ENCODE measurements at regions not wholly inside any gene's neighbourhood (a gene's known extent, or its start where the extent isn't known, plus 50 kb on each side); places are given as distances from the start of the nearest gene placed in this dataset.

- no peak for ATAC-seq
- Mint-ChIP-seq H3K27me3 (ENCODE audit: low read depth) (no peaks in the 10 kb centered on the region), H3K4me3 (no peak overlapping the region), H3K4me1 (ENCODE audit: low read depth) (no peaks in the 10 kb centered on the region), H3K9me3 (ENCODE audit: insufficient read depth) (no peaks in the 10 kb centered on the region), H3K36me3 (ENCODE audit: low read depth) (no peaks in the 10 kb centered on the region), H3K27ac (no peak overlapping the region)
- no peak for DNase-seq
- CTCF ChIA-PET = no interaction called here
- POLR2A ChIA-PET = no interaction called here
Measured at GRCh38 chr4:79467246-79467932, 59.4 kb upstream of the GK2 start.

DNA sequence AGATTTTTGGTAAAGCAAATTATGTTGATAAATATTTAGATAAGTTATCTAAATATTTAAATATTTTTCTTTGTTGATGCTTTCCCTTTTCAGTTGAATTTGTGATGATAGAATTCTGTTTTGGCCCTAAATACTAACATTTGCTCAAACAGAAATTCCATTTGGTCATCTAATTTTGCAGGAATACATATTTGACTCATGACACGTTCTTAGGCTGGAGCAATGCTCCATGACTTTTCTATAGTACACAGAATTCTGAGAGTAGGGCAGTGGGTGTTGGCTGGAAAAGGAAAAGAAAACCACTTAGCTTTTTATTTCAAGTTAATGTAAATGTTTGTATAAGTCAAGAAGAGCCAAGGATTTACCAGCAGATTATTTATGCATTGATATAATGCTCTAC, 58.6 kb upstream of the GK2 start:
- no peak for ATAC-seq
- Mint-ChIP-seq H3K9me3 (ENCODE audit: insufficient read depth) (no peaks in the 10 kb centered on the region), H3K27me3 (ENCODE audit: low read depth) (no peaks in the 10 kb centered on the region), H3K36me3 (ENCODE audit: low read depth) (no peaks in the 10 kb centered on the region), H3K4me3 (no peak overlapping the region), H3K4me1 (ENCODE audit: low read depth) (no peaks in the 10 kb centered on the region), H3K27ac (no peak overlapping the region)
- POLR2A ChIA-PET = no interaction called here
- CTCF ChIA-PET = no interaction called here
- DNase-seq = no peak

All from activated CD8-positive, alpha-beta T cell treated with anti-CD3 and anti-CD28 coated beads, Interleukin-2, amount 10 ng/mL, durations not matched to agents 7 days and 5 days (primary cell).